HepG2 (cell line): ENCODE measurements at regions not wholly inside any gene's neighbourhood (a gene's known extent, or its start where the extent isn't known, plus 50 kb on each side); places are given as distances from the start of the nearest gene placed in this dataset.

ENCODE experiments used
- ATAC-seq: fragments of 200-7000 bp; cut with Tn5 transposase; 3 replicates; pipeline ENCODE4 v1.9.1; 2020; ENCODE audit warnings: mild to moderate bottlenecking, moderate library complexity
- BruUV-seq: library from RNA; stranded (reverse); fragments of 400-500 nt; replicated peaks from 2 replicates; lab custom pipeline; 2021; lab: Mats Ljungman, UMichigan
- CTCF ChIA-PET: fragments of 300-600 bp; formaldehyde crosslinking; extraction: SDS; loops from one replicate; lab custom pipeline; 2021; ENCODE audit warnings: low total read pairs, inconsistent platforms, low intra/inter-chr PET ratio; lab: Yijun Ruan, JAX
- POLR2A ChIA-PET: fragments of 350-600 bp; sonication (Branson Sonifier 250); formaldehyde crosslinking; loops from one replicate; lab custom pipeline; 2020; ENCODE audit warnings: antibody characterized with exemption, inconsistent platforms; lab: Yijun Ruan, JAX
- DNase-seq: peaks from one replicate; pipeline ENCODE4 v3.0.0-alpha.2; 2015; ENCODE audit warnings: low spot score
- FAIRE-seq: peaks from 3 replicates; lab custom pipeline; 2011; peaks lifted over from hg19 to GRCh38; lab: Jason Lieb, UNC
- H2AFZ ChIP-seq: one replicate; pipeline ENCODE4 v1.6.1; 2011; ENCODE audit warnings: low read length, inconsistent platforms
- H3K27ac ChIP-seq: fragments of 300-600 bp; 3 replicates; pipeline ENCODE4 v1.8.0; 2011; ENCODE audit warnings: mixed run types, mild to moderate bottlenecking, mixed read lengths, low read length, inconsistent platforms; ENCODE audit not compliant: insufficient read depth; ENCODE audit errors: extremely low read length
- H3K27me3 ChIP-seq, 2 experiments: fragments of 200-600 bp in 1 of 2; 2 replicates in 1 of 2; 3 replicates in 1 of 2; pipeline versions ENCODE4 v1.6.0 to v1.8.0; 2011; ENCODE audit warnings: low read length in 2 of 2, mild to moderate bottlenecking in 2 of 2, moderate library complexity in 2 of 2, inconsistent platforms in 1 of 2; ENCODE audit not compliant: insufficient read depth in 2 of 2, control insufficient read depth in 1 of 2
- H3K36me3 ChIP-seq, 2 experiments: fragments of 200-600 bp in 1 of 2; replicated peaks in 1 of 2; 2 replicates in 1 of 2; 3 replicates in 1 of 2; pipeline versions ENCODE4 v1.5.1 to v1.8.0; 2011; ENCODE audit warnings: low read length in 2 of 2, inconsistent platforms in 1 of 2; ENCODE audit not compliant: insufficient read depth in 2 of 2, control insufficient read depth in 1 of 2
- H3K4me1 ChIP-seq: 2 replicates; pipeline ENCODE4 v1.5.1; 2012; ENCODE audit warnings: low read length, inconsistent platforms; ENCODE audit not compliant: insufficient read depth
- H3K4me2 ChIP-seq: 2 replicates; pipeline ENCODE4 v1.6.0; 2011; ENCODE audit warnings: low read depth, low read length, inconsistent platforms
- H3K4me3 ChIP-seq, 3 experiments: fragments of 200-600 bp in 1 of 3; sonication (generic), shearing (Covaris generic) in 1 of 3; replicated peaks in 1 of 3; 2 replicates each; pipeline ENCODE4 v1.5.1; 2011 to 2016; ENCODE audit warnings: low read length in 3 of 3, inconsistent platforms in 2 of 3, low read depth in 2 of 3, mild to moderate bottlenecking in 2 of 3, control low read depth in 1 of 3, mixed read lengths in 1 of 3; ENCODE audit not compliant: insufficient read depth in 1 of 3
- H3K79me2 ChIP-seq: one replicate; pipeline ENCODE4 v1.6.1; 2011; ENCODE audit warnings: low read length, inconsistent platforms; ENCODE audit not compliant: insufficient read depth
- H3K9ac ChIP-seq: 2 replicates; pipeline ENCODE4 v1.6.0; 2011; ENCODE audit warnings: mild to moderate bottlenecking, low read depth, low read length, inconsistent platforms; ENCODE audit not compliant: insufficient read depth
- H3K9me3 ChIP-seq: 2 replicates; pipeline ENCODE4 v1.5.1; 2012; ENCODE audit warnings: mild to moderate bottlenecking, low read length
- H4K20me1 ChIP-seq: 2 replicates; pipeline ENCODE4 v1.6.0; 2011; ENCODE audit warnings: inconsistent platforms, mild to moderate bottlenecking, low read length, moderate library complexity; ENCODE audit not compliant: insufficient read depth
- HNF4G ChIP-seq, 2 experiments: sonication (generic) in 1 of 2; formaldehyde crosslinking in 1 of 2; IDR thresholded peaks; 2 replicates each; pipeline versions ENCODE4 v1.4.0 to v1.6.1; 2011 to 2020; ENCODE audit warnings: borderline replicate concordance in 2 of 2, low read depth in 2 of 2, mild to moderate bottlenecking in 2 of 2, low read length in 1 of 2, missing genetic modification reagents in 1 of 2, moderate library complexity in 1 of 2
- HNRNPH1 ChIP-seq: fragments of 200-400 bp; formaldehyde crosslinking; optimal IDR thresholded peaks from 2 replicates; pipeline ENCODE3; 2017; ENCODE audit warnings: mild to moderate bottlenecking, low read depth, low read length
- JDP2 ChIP-seq: sonication (generic); formaldehyde crosslinking; IDR thresholded peaks from 2 replicates; pipeline ENCODE4 v1.8.1; 2022; ENCODE audit warnings: missing genetic modification reagents, borderline replicate concordance
- KLF9 ChIP-seq: IDR thresholded peaks from 2 replicates; pipeline ENCODE4 v1.6.1; 2016; ENCODE audit warnings: low read depth
- RBM22 ChIP-seq: fragments of 200-400 bp; formaldehyde crosslinking; optimal IDR thresholded peaks from 2 replicates; pipeline ENCODE3; 2017; ENCODE audit warnings: mild to moderate bottlenecking, low read length, moderate library complexity
- REXO4 ChIP-seq: sonication (generic); formaldehyde crosslinking; IDR thresholded peaks from 2 replicates; pipeline ENCODE4 v1.8.0; 2022; ENCODE audit warnings: missing genetic modification reagents, mild to moderate bottlenecking, borderline replicate concordance
- SMC3 ChIP-seq: IDR thresholded peaks from 2 replicates; pipeline ENCODE4 v1.6.1; 2011; ENCODE audit warnings: low read length, improper control_type of control experiment
- TOPORS ChIP-seq: sonication (generic); formaldehyde crosslinking; IDR thresholded peaks from 2 replicates; pipeline ENCODE4 v1.8.0; 2023; ENCODE audit warnings: mild to moderate bottlenecking, missing genetic modification reagents
- ZFYVE20 ChIP-seq: sonication (generic); formaldehyde crosslinking; IDR thresholded peaks from 2 replicates; pipeline ENCODE4 v1.8.0; 2023; ENCODE audit warnings: low read depth, mild to moderate bottlenecking, moderate library complexity, missing genetic modification reagents, borderline replicate concordance
- ZNF737 ChIP-seq: sonication (generic); formaldehyde crosslinking; IDR thresholded peaks from 2 replicates; pipeline ENCODE4 v1.5.0; 2020; ENCODE audit warnings: missing genetic modification reagents, mild to moderate bottlenecking, borderline replicate concordance
- WGBS: methylation state at CpG from one replicate; pipeline ENCODE4 v1.1.6; 2017; ENCODE audit warnings: low lambda C conversion rate; 5-methylcytosine and 5-hydroxymethylcytosine counted together
- in situ Hi-C: cut with HindIII; loops from 2 replicates; pipeline ENCODE4 v1.10.0; 2017; ENCODE audit warnings: low pct_unique_long_range_greater_than_20kb; ENCODE audit not compliant: extremely low pct_ligation_motif_present
- intact Hi-C: fragments of 100-400 bp; cut with micrococcal nuclease; formaldehyde crosslinking; loops from one replicate; pipeline ENCODE4 v1.10.0; 2022; ENCODE audit not compliant: unreplicated experiment
- TF ChIP-seq, protein P1 (sequence below): sonication (generic); formaldehyde crosslinking; IDR thresholded peaks from 2 replicates; pipeline ENCODE4 v1.4.0; 2020; ENCODE audit warnings: missing genetic modification reagents
- TF ChIP-seq, protein P2 (sequence below): sonication (generic); formaldehyde crosslinking; conservative IDR thresholded peaks from 2 replicates; pipeline ENCODE4 v1.8.0; 2022; ENCODE audit warnings: missing genetic modification reagents
- TF ChIP-seq, protein P3 (sequence below): sonication (generic); formaldehyde crosslinking; IDR thresholded peaks from 2 replicates; pipeline ENCODE4 v1.5.0; 2020; ENCODE audit warnings: mild to moderate bottlenecking, missing genetic modification reagents, borderline replicate concordance
- TF ChIP-seq, protein P4 (sequence below): IDR thresholded peaks from 2 replicates; pipeline ENCODE4 v1.6.1; 2012; ENCODE audit warnings: low read length, improper control_type of control experiment

DNA sequence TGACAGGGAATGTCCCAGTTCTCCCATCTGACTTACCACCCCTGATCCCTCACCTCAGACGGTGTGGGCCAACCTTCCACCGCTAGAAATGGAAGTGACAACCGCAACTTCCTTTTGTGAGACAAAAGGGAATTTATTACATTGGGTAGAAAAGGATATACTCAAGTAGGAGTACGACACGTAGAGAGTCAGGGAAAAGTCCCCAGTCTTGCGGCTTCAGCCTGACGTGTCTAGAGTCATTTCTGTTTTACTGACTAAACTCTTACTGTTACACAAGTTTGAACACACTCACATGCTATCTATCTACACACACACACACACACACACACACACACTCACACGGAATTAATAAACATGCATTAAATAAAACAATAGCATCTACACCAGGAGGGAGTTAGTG, 178.9 kb downstream of the COPRS start:
- H3K4me1 ChIP-seq: no peaks in the 10 kb centered on the region; the same call in 1 of the 2 replicates
- DNase-seq (no peak), FAIRE-seq (no peak), ATAC-seq (no peak)
- H3K4me3 ChIP-seq: no peak overlapping the region
- in situ Hi-C loops (no loop called here), intact Hi-C loops (no loop called here)
- H3K36me3 ChIP-seq: no peaks in the 10 kb centered on the region
- no peaks in the 10 kb centered on the region for H3K9me3 ChIP-seq
- H3K9ac ChIP-seq: no peak overlapping the region
- H3K27ac ChIP-seq: no peak overlapping the region
- H3K27me3 ChIP-seq: no peaks in the 10 kb centered on the region; a peak in 3 of 5 replicates
- H2AFZ ChIP-seq: no peak overlapping the region
- no TSS peak for BruUV-seq
- ChIA-PET CTCF (no interaction called here), POLR2A (no interaction called here)
- no peaks in the 10 kb centered on the region for H4K20me1 ChIP-seq
- 50% methylated on average over 8 of the region's 8 CpGs for WGBS
- no peak overlapping the region for H3K4me2 ChIP-seq
- H3K79me2 ChIP-seq: no peaks in the 10 kb centered on the region
- TF ChIP-seq KLF9 (CRISPR knock-in tag) (no peak), HNF4G (IDR thresholded peaks at IDR 0.05; ENCODE audit: borderline replicate concordance, low read depth, low read length) (no peak), HNF4G (CRISPR knock-in tag; IDR thresholded peaks at IDR 0.05; ENCODE audit: borderline replicate concordance, low read depth) (no peak), HNRNPH1 (no peak), SMC3 (no peak), TOPORS (CRISPR knock-in tag) (no peak), REXO4 (no peak), JDP2 (no peak), RBM22 (no peak), ZNF737 (CRISPR knock-in tag) (no peak), ZFYVE20 (CRISPR knock-in tag) (no peak)
- TF ChIP-seq, protein P1, sequence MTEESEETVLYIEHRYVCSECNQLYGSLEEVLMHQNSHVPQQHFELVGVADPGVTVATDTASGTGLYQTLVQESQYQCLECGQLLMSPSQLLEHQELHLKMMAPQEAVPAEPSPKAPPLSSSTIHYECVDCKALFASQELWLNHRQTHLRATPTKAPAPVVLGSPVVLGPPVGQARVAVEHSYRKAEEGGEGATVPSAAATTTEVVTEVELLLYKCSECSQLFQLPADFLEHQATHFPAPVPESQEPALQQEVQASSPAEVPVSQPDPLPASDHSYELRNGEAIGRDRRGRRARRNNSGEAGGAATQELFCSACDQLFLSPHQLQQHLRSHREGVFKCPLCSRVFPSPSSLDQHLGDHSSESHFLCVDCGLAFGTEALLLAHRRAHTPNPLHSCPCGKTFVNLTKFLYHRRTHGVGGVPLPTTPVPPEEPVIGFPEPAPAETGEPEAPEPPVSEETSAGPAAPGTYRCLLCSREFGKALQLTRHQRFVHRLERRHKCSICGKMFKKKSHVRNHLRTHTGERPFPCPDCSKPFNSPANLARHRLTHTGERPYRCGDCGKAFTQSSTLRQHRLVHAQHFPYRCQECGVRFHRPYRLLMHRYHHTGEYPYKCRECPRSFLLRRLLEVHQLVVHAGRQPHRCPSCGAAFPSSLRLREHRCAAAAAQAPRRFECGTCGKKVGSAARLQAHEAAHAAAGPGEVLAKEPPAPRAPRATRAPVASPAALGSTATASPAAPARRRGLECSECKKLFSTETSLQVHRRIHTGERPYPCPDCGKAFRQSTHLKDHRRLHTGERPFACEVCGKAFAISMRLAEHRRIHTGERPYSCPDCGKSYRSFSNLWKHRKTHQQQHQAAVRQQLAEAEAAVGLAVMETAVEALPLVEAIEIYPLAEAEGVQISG (CRISPR knock-in tag): no peak
- TF ChIP-seq, protein P2, sequence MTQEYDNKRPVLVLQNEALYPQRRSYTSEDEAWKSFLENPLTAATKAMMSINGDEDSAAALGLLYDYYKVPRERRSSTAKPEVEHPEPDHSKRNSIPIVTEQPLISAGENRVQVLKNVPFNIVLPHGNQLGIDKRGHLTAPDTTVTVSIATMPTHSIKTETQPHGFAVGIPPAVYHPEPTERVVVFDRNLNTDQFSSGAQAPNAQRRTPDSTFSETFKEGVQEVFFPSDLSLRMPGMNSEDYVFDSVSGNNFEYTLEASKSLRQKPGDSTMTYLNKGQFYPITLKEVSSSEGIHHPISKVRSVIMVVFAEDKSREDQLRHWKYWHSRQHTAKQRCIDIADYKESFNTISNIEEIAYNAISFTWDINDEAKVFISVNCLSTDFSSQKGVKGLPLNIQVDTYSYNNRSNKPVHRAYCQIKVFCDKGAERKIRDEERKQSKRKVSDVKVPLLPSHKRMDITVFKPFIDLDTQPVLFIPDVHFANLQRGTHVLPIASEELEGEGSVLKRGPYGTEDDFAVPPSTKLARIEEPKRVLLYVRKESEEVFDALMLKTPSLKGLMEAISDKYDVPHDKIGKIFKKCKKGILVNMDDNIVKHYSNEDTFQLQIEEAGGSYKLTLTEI: no peak
- TF ChIP-seq, protein P3, sequence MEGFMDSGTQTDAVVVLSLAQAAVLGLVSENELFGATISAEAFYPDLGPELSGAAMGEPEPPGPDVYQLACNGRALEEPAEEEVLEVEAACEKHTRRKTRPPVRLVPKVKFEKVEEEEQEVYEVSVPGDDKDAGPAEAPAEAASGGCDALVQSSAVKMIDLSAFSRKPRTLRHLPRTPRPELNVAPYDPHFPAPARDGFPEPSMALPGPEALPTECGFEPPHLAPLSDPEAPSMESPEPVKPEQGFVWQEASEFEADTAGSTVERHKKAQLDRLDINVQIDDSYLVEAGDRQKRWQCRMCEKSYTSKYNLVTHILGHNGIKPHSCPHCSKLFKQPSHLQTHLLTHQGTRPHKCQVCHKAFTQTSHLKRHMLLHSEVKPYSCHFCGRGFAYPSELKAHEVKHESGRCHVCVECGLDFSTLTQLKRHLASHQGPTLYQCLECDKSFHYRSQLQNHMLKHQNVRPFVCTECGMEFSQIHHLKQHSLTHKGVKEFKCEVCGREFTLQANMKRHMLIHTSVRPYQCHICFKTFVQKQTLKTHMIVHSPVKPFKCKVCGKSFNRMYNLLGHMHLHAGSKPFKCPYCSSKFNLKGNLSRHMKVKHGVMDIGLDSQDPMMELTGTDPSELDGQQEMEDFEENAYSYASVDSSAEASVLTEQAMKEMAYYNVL (CRISPR knock-in tag): no peak
- TF ChIP-seq, protein P4, sequence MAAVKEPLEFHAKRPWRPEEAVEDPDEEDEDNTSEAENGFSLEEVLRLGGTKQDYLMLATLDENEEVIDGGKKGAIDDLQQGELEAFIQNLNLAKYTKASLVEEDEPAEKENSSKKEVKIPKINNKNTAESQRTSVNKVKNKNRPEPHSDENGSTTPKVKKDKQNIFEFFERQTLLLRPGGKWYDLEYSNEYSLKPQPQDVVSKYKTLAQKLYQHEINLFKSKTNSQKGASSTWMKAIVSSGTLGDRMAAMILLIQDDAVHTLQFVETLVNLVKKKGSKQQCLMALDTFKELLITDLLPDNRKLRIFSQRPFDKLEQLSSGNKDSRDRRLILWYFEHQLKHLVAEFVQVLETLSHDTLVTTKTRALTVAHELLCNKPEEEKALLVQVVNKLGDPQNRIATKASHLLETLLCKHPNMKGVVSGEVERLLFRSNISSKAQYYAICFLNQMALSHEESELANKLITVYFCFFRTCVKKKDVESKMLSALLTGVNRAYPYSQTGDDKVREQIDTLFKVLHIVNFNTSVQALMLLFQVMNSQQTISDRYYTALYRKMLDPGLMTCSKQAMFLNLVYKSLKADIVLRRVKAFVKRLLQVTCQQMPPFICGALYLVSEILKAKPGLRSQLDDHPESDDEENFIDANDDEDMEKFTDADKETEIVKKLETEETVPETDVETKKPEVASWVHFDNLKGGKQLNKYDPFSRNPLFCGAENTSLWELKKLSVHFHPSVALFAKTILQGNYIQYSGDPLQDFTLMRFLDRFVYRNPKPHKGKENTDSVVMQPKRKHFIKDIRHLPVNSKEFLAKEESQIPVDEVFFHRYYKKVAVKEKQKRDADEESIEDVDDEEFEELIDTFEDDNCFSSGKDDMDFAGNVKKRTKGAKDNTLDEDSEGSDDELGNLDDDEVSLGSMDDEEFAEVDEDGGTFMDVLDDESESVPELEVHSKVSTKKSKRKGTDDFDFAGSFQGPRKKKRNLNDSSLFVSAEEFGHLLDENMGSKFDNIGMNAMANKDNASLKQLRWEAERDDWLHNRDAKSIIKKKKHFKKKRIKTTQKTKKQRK: no peak
